LNCaP clone FGC (cell line): ENCODE measurements at regions not wholly inside any gene's neighbourhood (a gene's known extent, or its start where the extent isn't known, plus 50 kb on each side); places are given as distances from the start of the nearest gene placed in this dataset.
"Not testable (repeated sequence)": the region's sequence is repeated elsewhere in the genome, so short reads cannot be mapped to it uniquely, and the experiment has no call there.

Source experiments
- DNase-seq: peaks from one replicate; pipeline ENCODE4 v3.0.0-alpha.2; 2011; ENCODE audit warnings: low read depth
- H3K4me3 ChIP-seq: 2 replicates; pipeline ENCODE4 v1.5.1; 2011; ENCODE audit warnings: mild to moderate bottlenecking, low read depth, low read length, control low read depth
- CTCF ChIP-seq: IDR thresholded peaks from 2 replicates; pipeline ENCODE4 v1.5.1; 2012; ENCODE audit warnings: mild to moderate bottlenecking; ENCODE audit not compliant: control insufficient read depth, insufficient read depth; ENCODE audit errors: extremely low read depth

GRCh38 chr10:100625816-100626215 lies 90.1 kb downstream of the HIF1AN start:
- DNase-seq, result no peak
- no peak for TF ChIP-seq CTCF
- H3K4me3 ChIP-seq, result no peak overlapping the region

- no peak for DNase-seq
- no peak overlapping the region for H3K4me3 ChIP-seq
- no peak for TF ChIP-seq CTCF
Observed at GRCh38 chr10:100628061-100628460, 92.3 kb downstream of the HIF1AN start.

- no peak for TF ChIP-seq CTCF
- no peak overlapping the region for H3K4me3 ChIP-seq
- no peak for DNase-seq
Observed at GRCh38 chr10:100631192-100631591, 95.4 kb downstream of the HIF1AN start.

GRCh38 chr10:100632027-100632426 lies 96.3 kb downstream of the HIF1AN start:
- no peak for DNase-seq
- no peak overlapping the region for H3K4me3 ChIP-seq
- no peak for TF ChIP-seq CTCF

- TF ChIP-seq CTCF, result no peak
- no peak overlapping the region for H3K4me3 ChIP-seq
- no peak for DNase-seq
Observed at GRCh38 chr10:100634034-100634433, 98.3 kb downstream of the HIF1AN start.

- H3K4me3 ChIP-seq, result no peak overlapping the region
- DNase-seq, result no peak
- no peak for TF ChIP-seq CTCF
Observed at GRCh38 chr10:100636848-100637553, 101.3 kb downstream of the HIF1AN start.

- no peak overlapping the region for H3K4me3 ChIP-seq
Observed at GRCh38 chr10:100637785-100638184, 102.0 kb downstream of the HIF1AN start.

GRCh38 chr10:100638969-100639368 lies 103.2 kb downstream of the HIF1AN start:
- not testable (repeated sequence) for H3K4me3 ChIP-seq, DNase-seq

More at GRCh38 chr10:100637785-100638184, 102.0 kb downstream of the HIF1AN start:
- DNase-seq, result no peak
- no peak for TF ChIP-seq CTCF
